Mammary epithelial cell (primary cell): ENCODE measurements at regions not wholly inside any gene's neighbourhood (a gene's known extent, or its start where the extent isn't known, plus 50 kb on each side); places are given as distances from the start of the nearest gene placed in this dataset.
"Not testable (repeated sequence)": the region's sequence is repeated elsewhere in the genome, so short reads cannot be mapped to it uniquely, and the experiment has no call there.

ENCODE experiments used
- EZH2 ChIP-seq: IDR thresholded peaks from 2 replicates; pipeline ENCODE4 v1.6.1; 2012; ENCODE audit warnings: low read length, inconsistent platforms, borderline replicate concordance
- TF ChIP-seq, protein P1 (sequence below), 2 donors: IDR thresholded peaks in 1 of 2; conservative IDR thresholded peaks in 1 of 2; 2 replicates each; pipeline ENCODE4 v1.5.1; 2011 to 2012; ENCODE audit warnings: inconsistent platforms in 2 of 2, low read length in 2 of 2, mild to moderate bottlenecking in 2 of 2, control low read depth in 1 of 2, low read depth in 1 of 2; ENCODE audit not compliant: insufficient read depth in 1 of 2; ENCODE audit errors: extremely low read depth in 1 of 2

DNA sequence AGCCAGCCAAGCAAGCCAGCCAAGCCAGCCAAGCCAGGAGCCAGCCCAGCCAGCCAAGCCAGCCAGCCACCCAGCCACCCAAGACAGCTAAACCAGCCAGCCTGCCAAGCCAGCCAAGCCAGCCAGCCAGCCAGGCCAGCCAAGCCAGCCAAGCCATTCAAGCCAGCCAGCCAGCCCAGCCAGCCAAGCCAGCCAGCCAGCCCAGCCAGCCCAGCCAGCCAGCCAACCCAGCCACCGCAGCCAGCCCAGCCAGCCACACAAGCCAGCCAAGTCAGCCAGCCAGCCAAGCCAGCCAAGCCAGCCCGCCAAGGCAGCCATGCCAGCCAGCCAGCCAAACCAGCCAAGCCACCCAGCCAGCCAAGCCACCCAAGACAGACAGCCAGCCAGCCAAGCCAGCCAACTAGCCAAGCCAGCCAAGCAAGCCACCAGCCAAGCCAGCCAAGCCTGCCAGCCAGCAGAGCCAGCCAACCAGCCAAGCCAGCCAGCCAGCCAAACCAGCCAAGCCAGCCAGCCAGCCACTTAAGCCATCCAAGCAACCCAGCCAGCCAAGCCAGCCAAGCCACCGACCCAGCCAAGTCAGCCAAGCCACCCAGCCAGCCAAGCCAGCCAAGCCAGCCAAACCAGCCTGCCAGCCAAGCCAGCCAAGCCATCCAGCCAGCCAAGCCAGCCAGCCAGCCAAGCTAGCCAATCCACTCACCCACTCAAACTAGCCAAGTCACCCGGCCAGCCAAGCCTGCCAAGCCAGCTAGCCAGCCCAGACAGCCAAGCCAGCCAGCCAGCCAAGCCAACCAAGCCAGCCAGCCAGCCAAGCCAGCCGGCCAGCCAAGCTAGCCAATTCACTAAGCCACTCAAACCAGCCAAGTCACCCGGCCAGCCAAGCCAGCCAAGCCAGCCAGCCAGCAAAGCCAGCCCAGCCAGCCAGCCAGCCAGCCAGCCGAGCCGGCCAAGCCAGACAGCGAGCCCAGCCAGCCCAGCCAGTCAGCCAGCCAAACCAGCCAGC, 328.8 kb upstream of the PLGLB2 start:
- TF ChIP-seq, protein P1, sequence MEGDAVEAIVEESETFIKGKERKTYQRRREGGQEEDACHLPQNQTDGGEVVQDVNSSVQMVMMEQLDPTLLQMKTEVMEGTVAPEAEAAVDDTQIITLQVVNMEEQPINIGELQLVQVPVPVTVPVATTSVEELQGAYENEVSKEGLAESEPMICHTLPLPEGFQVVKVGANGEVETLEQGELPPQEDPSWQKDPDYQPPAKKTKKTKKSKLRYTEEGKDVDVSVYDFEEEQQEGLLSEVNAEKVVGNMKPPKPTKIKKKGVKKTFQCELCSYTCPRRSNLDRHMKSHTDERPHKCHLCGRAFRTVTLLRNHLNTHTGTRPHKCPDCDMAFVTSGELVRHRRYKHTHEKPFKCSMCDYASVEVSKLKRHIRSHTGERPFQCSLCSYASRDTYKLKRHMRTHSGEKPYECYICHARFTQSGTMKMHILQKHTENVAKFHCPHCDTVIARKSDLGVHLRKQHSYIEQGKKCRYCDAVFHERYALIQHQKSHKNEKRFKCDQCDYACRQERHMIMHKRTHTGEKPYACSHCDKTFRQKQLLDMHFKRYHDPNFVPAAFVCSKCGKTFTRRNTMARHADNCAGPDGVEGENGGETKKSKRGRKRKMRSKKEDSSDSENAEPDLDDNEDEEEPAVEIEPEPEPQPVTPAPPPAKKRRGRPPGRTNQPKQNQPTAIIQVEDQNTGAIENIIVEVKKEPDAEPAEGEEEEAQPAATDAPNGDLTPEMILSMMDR (conservative IDR thresholded peaks at IDR 0.05 in 1 of 2, IDR thresholded peaks at IDR 0.05 in 1 of 2; ENCODE audit: extremely low read depth in 1 of 2, insufficient read depth in 1 of 2, low read depth in 1 of 2, low read length in 2 of 2): not testable (repeated sequence)
- TF ChIP-seq EZH2: not testable (repeated sequence)
